Stimulated activated CD4-positive, alpha-beta T cell treated with anti-CD3 and anti-CD28 coated beads, Interleukin-1b, Interleukin-23, amount 100 ng/mL, for 24 hours (primary cell): ENCODE measurements at regions not wholly inside any gene's neighbourhood (a gene's known extent, or its start where the extent isn't known, plus 50 kb on each side); places are given as distances from the start of the nearest gene placed in this dataset.

Experiments used
- DNase-seq, 4 experiments: peaks; one replicate each; pipeline ENCODE4 v3.0.0-alpha.2; 2020; ENCODE audit warnings: low read depth in 4 of 4, low spot score in 1 of 4

GRCh38 chr6:140923048-140923447 is 1209.7 kb upstream of the GJE1 start:
- no peak for DNase-seq

GRCh38 chr6:140921366-140922226 is 1211.1 kb upstream of the GJE1 start:
- DNase-seq: no peak

- DNase-seq: no peak
These were observed 1214.8 kb upstream of the GJE1 start for GRCh38 chr6:140917911-140918310.

- DNase-seq: no peak
These were observed 1217.2 kb upstream of the GJE1 start for GRCh38 chr6:140915551-140915950.

GRCh38 chr6:140915103-140915502 is 1217.6 kb upstream of the GJE1 start:
- no peak for DNase-seq

- no peak for DNase-seq
These were observed 1220.0 kb upstream of the GJE1 start for GRCh38 chr6:140912686-140913085.

GRCh38 chr6:140909625-140910024 is 1223.1 kb upstream of the GJE1 start:
- no peak for DNase-seq

- no peak for DNase-seq
These were observed 1223.6 kb upstream of the GJE1 start for GRCh38 chr6:140909156-140909555.

- no peak for DNase-seq
These were observed 1224.2 kb upstream of the GJE1 start for GRCh38 chr6:140908505-140908904.

- DNase-seq: no peak
These were observed 1225.5 kb upstream of the GJE1 start for GRCh38 chr6:140907235-140907634.

- no peak for DNase-seq
These were observed 1227.0 kb upstream of the GJE1 start for GRCh38 chr6:140905724-140906123.

GRCh38 chr6:140905050-140905449 is 1227.7 kb upstream of the GJE1 start:
- no peak for DNase-seq

- no peak for DNase-seq
These were observed 1234.7 kb upstream of the GJE1 start for GRCh38 chr6:140897804-140898573.

GRCh38 chr6:140897349-140897748 is 1235.4 kb upstream of the GJE1 start:
- no peak for DNase-seq

- no peak for DNase-seq
These were observed 1239.3 kb upstream of the GJE1 start for GRCh38 chr6:140893432-140893831.

- no peak for DNase-seq
These were observed 1252.8 kb upstream of the GJE1 start for GRCh38 chr6:140879946-140880345.

GRCh38 chr6:140874066-140874465 is 1258.7 kb upstream of the GJE1 start:
- no peak for DNase-seq

GRCh38 chr6:140872885-140873284 is 1259.8 kb upstream of the GJE1 start:
- no peak for DNase-seq

- DNase-seq: no peak
These were observed 1260.8 kb upstream of the GJE1 start for GRCh38 chr6:140871911-140872310.

- no peak for DNase-seq
These were observed 1265.4 kb upstream of the GJE1 start for GRCh38 chr6:140867336-140867735.

- DNase-seq: no peak
These were observed 1274.2 kb upstream of the GJE1 start for GRCh38 chr6:140858381-140858971.
